HG03060 (cell line): ENCODE measurements at regions not wholly inside any gene's neighbourhood (a gene's known extent, or its start where the extent isn't known, plus 50 kb on each side); places are given as distances from the start of the nearest gene placed in this dataset.

Experiments used
- ATAC-seq: cut with Tn5 transposase; IDR thresholded peaks from one replicate; pipeline ENCODE4 v1.9.1; 2021; ENCODE audit warnings: low read depth, moderate number of reproducible peaks; ENCODE audit not compliant: unreplicated experiment

DNA sequence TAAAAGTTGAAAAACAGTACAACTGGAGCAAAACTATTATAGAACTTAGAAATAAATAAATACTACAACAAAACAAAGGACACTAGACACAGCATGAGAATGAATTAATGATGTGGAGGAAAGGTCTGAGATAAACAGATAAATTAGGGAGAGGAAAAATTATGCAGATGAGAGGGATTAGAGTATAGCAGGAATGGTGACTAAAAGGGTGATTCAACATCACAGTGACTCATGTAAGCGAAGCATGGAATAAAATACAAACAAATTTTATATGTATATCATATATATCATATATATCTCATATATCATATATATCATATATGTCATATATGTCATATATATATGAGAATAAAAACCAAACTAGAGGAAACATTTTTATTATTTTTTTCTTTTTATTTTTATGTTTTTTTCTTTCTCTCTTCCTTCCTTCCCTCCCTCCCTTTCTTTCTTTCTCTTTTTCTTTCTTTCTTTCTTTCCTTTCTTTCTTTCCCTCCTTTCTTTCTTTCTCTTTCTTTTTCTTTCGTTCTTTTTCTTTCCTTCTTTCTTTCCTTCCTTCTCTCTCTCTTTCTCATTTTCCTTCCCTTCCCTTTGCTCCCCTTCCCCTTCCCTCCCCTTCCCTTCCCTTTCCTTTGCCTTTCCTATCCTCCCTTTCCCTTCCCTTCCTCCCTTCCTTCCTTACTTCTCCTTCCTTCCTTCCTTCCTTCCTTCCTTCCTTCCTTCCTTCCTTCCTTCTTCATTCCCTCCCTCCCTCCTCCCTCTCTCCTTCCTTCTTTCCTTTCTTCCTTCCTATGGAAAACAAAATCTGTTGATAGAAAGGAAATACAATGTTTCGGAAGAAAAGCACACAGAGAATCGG lies 1014.6 kb downstream of the GRIK2 start:
- ATAC-seq = no peak

DNA sequence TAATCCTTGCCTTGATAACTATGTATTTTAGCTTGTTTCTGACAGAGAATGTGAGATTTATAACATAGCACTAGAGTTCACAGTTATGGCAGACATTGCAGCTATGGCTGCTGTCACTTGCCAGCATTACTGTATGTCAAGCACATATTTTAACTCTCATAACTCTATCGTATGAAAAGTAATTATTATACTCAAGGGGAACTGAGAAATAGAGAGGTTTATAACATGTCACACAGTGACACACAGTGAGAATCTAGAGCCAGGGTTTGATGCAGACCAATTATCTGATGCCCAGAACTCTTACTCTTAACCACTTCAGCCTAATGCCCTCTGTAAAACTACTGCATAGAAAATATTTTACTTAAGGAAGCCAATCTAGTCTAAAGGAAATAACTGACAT lies 1012.4 kb downstream of the GRIK2 start:
- no peak for ATAC-seq

GRCh38 chr6:102402635-102403329 lies 1009.3 kb downstream of the GRIK2 start:
- ATAC-seq = no peak

DNA sequence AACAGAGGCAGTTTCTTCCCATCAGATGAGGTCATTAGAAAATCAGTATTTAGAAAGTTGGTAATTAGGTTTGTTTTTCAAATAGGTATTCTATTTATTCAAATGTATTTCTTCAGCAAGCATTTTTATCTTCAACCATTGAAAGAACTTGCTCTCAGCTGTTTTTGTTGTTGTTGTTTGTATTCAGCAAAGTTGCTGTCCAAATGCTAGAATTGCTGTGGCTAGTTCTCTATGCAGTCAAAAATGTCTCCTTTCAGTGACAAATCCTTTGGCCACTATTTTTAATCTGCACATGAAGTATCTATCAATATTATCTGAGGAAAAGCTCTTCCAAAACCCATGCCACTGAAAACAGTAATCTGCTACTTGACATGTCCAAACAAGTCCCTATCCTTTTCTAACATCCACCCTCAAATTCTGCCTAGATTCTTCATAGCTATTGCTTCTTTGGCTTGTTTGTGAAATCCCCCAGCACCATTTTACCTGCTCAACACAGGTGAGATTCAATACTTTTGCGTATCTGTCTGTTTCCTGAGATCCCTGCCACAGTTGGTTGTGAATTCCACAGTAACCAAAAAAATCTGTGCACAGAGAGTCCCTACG lies 1005.4 kb downstream of the GRIK2 start:
- ATAC-seq = no peak

DNA sequence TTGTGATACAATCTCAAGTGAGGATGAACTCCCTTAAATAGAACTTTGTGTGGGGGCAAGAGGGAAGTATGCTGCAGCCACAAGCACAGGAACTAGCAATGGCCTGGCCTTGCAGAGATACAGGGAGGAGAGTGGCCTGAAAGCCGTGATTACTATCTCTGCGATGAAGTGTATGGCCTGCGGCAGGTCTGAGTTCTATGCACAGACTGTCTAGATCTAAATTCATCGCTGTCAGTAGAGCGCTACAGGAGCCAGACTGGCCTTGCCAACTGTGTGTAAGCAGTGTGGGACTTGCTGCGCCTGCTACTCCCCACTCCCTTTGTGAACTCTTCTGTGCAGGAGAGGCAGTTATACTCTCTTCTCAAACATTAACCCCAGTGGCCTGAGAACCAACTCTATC lies 997.0 kb downstream of the GRIK2 start:
- no peak for ATAC-seq

GRCh38 chr6:102389994-102390393 lies 996.5 kb downstream of the GRIK2 start:
- no peak for ATAC-seq

DNA sequence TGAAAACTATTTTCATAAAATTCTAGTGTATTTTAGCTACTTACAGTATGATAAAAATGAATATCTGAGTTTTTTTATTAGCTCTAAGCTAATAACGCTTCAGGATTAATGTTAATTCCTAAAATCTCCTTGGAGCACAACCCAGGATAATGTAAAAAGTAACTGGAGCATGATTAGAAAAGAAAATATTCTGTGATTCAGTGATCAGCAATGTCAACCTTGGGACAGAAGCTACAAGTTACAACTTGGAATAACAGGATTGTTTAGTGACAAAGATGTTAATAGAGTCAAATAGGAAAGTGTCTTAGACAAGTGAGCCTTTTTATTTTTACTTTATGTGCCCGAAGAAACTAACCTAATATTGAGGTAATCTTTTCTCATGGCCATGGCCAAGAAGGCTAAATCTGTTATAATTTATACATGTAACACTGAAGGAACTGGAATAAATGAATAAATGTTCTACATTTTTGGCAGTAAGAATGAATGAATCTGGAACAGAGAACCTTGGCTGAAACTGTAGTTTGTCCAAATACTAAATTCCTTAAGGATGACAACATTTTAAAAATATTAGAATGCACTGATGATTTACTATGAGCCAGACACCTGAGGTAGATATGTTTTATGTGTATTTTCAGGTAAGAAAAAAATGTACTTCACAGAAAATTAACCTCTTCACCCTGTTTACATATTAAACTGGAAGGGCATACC lies 994.0 kb downstream of the GRIK2 start:
- ATAC-seq = no peak

DNA sequence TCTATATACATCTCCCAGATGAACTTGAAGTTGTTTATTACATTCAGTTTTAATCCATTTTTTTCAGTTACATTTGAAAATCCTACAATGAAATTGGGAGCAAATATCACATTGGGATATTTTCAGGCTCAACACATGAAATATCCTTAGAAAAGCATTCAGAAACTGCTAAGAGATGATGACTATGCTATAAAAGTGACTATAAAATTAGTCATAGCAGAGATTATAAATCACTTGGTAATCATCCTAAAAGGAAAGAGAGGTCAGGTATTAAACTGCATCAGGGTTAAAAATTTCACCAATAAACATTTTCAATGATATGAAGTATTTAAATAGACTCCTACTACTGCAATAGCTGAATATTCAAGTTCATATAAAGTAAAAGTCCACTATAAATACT lies 987.7 kb downstream of the GRIK2 start:
- no peak for ATAC-seq

- no peak for ATAC-seq
Observed at GRCh38 chr6:102356170-102356569, 962.7 kb downstream of the GRIK2 start.

GRCh38 chr6:102355578-102355977 lies 962.1 kb downstream of the GRIK2 start:
- ATAC-seq = no peak

DNA sequence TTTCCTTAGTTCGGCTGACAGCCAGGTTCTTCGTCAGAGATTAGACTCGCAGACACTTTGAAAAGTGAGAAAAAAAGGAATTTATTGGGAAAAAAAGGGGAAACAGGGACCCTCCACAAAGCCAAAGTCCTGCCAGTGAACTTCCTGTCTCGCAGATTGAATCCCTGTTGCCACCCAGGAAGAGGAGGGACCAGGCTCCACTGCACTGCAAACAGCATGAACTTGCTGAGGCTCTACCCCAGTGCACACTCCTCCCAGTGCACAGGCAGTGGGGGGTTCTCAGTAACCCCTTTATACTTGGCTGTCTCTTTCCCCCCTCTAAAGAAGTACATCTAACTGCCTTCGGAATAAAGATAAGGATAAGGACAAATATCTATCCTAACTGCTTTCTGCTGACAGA lies 959.0 kb downstream of the GRIK2 start:
- no peak for ATAC-seq

GRCh38 chr6:102344769-102345168 lies 951.3 kb downstream of the GRIK2 start:
- ATAC-seq = no peak

- no peak for ATAC-seq
Observed at GRCh38 chr6:102340311-102340710, 946.8 kb downstream of the GRIK2 start.

DNA sequence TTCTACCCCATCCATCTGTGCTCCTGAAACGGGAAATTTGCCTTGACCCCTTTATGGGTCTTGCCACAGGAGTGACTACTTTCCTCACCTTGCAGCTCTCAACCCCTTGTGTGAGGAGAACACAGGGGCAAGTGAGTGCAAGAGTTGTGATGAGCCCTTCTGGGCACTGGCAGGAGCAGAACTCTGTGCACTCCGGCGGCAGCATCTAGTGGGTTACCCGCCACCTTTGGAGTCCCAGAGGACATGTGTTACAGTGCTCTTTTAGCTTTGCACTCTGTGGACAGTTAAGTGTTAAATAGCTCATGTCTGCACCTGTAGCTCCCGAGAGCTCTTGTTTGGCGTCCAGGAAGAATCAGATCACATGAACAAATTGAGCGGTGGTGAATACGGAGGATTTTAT lies 940.2 kb downstream of the GRIK2 start:
- no peak for ATAC-seq

DNA sequence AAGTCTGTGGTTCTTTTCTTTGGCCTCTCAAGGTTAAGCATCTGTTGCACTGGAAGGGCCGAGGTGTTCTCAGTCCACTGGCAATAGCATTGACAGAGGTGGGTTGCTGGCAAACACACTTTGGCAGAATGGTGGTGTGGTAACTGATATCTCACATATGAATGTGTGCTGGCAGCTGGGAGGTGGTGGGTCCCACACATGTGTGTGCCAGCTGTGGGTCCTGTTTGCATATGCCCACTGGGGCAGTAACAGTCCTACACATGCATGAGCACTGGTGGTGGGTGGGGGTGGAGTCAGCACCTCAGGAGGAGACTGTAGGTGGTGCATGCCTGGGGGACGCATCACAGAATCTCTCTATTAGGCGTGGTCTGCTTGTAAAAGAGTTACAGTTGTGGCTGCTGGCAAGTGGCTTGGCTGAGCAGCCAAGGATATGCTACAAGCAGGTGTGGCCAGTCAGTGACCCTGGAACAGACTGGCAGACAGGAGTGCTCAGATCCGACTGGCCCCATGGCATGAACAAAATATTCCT lies 934.3 kb downstream of the GRIK2 start:
- ATAC-seq = no peak

DNA sequence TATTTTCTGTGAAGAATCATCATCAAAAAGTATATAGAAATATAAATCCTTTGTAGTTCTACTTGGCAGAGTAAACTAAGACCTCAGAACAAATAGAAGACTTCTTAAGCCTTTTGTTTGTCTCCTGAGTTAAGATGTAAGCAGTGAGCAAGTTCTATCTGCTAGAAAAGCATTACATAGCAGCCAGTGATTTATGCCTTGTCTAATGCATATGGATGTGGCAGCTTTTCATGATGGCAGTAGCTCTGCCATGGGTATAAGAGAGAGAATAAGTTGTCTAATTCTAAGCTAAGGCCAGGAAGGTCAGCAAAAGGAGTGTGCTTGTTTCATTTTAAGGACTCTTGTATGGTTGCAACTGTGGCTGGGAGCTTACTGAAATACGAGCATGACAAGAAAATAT lies 920.2 kb downstream of the GRIK2 start:
- no peak for ATAC-seq

DNA sequence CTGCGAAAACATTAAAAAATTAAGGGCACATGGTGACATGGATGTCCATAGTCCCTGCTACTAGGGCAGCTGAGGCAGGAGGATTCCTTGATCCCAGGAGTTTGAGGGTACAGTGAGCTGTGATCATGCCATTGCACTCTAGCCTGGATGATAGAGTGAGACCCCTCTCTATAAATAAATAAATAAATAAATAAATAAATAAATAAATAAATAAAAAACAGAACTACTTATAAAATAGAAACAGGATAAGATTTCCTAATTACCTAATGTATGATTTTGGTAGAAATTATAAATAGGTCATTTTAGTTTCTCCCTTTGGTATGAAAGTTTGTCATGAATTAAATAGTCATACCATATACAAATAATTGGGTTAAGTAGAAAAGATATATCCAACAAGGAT lies 916.2 kb downstream of the GRIK2 start:
- ATAC-seq = no peak

- no peak for ATAC-seq
Observed at GRCh38 chr6:102300350-102300749, 906.8 kb downstream of the GRIK2 start.

GRCh38 chr6:102298051-102298450 lies 904.5 kb downstream of the GRIK2 start:
- ATAC-seq = no peak
